ENCODE measurements at regions not wholly inside any gene's neighbourhood (a gene's known extent, or its start where the extent isn't known, plus 50 kb on each side); places are given as distances from the start of the nearest gene placed in this dataset.

GRCh38 chr1:191290441-191290840 is 812.8 kb upstream of the BRINP3 start:
- DNase-seq (ENCODE audit: low read depth in 4 of 4, low spot score in 3 of 4), result peak; percentile 7 to 25 (median 16)

DNA sequence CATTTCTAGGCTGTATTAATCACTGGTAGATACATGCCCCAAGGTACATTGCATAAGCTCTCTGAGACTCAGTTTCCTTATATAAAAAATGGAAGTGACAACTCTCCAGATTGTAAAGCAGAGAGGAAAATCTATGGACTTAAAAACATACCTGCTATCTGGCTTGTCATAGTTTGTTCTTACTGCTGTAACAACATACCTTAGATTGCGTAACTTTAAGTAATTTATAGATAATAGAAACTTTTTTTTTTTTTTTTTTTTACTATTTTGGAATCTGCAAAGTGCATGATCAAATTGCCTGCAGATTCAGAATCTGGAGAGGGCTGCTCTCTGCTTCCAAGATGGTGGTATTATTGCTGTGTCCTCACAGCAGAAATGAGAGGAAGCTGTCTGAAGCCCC is 827.7 kb upstream of the BRINP3 start:
- DNase-seq (ENCODE audit: low read depth in 4 of 4, low spot score in 3 of 4), result no peak

DNA sequence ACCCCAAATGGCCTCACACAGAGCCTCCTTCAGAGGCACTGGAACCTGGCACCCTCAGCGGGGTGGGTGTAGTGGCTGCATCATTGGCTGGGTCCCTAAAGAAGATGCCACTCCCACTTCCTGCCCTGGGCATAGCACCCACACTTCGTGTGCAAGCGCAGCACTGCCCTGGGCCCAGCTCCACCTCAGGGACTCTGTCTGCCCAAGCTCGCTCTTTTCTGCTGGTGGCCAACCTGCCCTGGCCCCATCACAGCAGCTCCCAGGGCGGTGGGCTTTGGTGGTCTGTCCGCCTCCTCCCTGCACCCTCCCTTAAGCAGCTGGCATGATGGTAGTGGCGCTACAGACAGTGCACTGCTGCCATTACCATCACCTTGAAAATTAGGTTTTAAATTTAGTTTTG is 829.3 kb upstream of the BRINP3 start:
- DNase-seq (ENCODE audit: low read depth in 4 of 4, low spot score in 3 of 4), result no peak

- DNase-seq (ENCODE audit: low read depth in 4 of 4, low spot score in 3 of 4), result no peak
Observed at GRCh38 chr1:191320062-191320461, 838.2 kb upstream of the RGS18 start.

- DNase-seq (ENCODE audit: low read depth in 4 of 4, low spot score in 3 of 4), result no peak
Observed at GRCh38 chr1:191327868-191328267, 830.4 kb upstream of the RGS18 start.

DNA sequence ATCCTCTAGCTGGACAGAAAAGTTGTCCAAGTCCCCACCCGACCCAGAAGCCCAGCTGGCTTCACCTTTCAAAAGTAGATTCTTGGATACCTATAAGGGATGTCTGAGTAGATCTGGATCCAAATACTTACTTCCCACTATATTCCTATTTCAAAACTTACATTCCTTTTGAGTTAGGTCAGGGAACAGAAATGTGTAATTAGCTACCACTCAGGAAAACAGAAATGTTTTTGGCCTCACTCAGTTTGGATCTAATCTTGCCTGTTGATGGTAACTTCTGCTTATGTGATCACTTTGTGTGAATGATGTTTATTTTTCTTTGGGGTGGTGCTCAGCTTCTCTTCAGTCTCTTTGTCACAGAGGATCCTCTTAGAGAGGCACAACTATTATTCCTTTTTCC is 814.4 kb upstream of the RGS18 start:
- DNase-seq (ENCODE audit: low read depth in 4 of 4, low spot score in 3 of 4), result no peak

DNA sequence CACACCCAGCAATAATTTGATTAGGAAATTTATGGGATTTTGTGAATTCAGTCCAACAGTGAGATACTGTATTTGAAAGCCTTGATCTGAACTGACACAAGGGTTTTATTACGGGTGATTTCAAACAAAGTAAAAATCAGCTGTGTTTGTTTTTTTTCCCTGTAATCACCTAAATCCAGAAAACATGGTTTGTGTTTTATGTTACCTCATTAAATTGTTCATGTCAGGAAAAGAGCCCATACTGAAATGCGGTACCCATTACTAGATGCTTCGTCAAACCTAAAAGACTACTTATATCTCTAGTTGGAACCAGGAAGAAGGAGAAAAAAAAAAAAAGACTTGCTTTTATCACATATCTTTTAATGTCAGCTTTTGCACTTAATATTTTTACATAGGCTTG is 811.9 kb upstream of the RGS18 start:
- no peak for DNase-seq (ENCODE audit: low read depth in 4 of 4, low spot score in 3 of 4)

DNA sequence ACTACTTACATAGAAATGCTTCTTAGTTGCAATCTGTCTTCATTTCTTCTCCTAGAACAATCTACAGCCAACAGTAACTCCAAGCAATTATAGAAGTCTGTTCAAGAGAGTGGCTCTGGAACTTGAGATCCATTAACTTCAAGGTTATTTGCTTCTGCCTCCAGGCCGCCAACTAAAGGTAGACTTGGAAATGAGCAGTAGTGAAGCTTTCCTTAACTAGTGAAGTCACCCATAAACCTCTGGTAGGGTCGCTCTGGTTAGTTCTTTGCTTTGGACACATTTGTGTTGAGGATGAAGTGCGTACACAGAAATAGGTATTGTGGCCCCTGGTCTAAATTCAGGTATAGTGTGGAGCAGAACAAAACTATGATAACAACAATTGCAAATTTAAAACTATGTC is 809.9 kb upstream of the RGS18 start:
- no peak for DNase-seq (ENCODE audit: low read depth in 4 of 4, low spot score in 3 of 4)

- DNase-seq (ENCODE audit: low read depth in 4 of 4, low spot score in 3 of 4), result no peak
Observed at GRCh38 chr1:191350938-191351337, 807.3 kb upstream of the RGS18 start.

DNA sequence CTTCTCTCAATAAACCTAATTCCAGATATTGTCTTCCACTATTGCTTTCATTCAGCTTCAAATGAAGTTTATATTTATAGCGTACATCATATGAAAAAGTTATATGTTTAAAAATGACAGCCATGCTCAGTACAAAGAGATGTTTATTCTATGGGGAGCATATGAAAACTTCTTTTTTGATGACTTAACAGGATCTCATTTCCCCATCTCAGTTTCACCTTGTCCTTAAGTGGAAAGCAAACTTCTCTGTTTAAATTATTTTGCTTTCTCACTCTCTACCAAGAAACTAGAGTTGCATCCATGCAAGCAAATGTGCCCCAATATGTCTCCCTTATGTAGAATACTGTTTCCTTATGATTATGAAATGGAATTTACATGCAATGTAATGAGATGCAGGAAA is 799.5 kb upstream of the RGS18 start:
- DNase-seq (ENCODE audit: low read depth in 4 of 4, low spot score in 3 of 4), result no peak

DNA sequence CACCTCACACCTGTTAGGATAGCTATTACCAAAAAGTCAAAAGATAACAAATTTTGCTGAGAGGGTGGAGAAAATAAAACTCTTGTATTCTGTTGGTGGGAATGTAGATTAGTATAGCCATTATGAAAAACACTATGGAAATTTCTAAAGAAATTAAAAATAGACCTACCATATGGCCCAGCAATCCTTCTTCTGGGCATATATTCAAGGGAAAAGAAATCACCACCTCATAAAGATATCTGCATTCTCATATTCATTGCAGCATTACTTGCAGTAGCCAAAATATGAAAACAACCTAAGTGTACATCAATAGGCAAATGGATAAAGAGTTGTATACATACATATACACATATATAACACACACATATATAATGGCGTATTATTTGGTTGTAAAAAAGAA is 791.6 kb upstream of the RGS18 start:
- no peak for DNase-seq (ENCODE audit: low read depth in 4 of 4, low spot score in 3 of 4)

GRCh38 chr1:191368891-191369654 is 789.2 kb upstream of the RGS18 start:
- no peak for DNase-seq (ENCODE audit: low read depth in 4 of 4, low spot score in 3 of 4)

DNA sequence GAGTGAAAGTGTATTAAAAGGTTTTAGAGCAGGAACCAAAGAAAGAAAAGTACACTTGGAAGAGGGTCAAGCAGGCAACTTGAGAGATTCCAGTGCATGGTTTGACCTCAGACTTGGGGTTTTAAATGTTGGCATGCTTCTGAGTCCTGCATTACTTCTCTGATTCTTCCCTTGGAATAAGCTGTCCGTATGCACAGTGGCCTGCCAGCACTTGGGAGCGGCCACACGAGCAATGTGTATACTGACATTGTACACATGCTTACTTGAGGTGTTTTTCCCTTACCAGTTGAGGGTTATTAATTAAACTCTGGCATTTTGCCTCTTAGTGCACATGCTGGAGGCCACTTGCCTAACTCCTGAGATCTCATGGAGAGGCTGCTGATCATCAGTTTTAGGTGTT is 786.6 kb upstream of the RGS18 start:
- DNase-seq (ENCODE audit: low read depth in 4 of 4, low spot score in 3 of 4), result no peak

- DNase-seq (ENCODE audit: low read depth in 4 of 4, low spot score in 3 of 4), result no peak
Observed at GRCh38 chr1:191388283-191388682, 770.0 kb upstream of the RGS18 start.

- no peak for DNase-seq (ENCODE audit: low read depth in 4 of 4, low spot score in 3 of 4)
Observed at GRCh38 chr1:191396622-191397021, 761.6 kb upstream of the RGS18 start.

DNA sequence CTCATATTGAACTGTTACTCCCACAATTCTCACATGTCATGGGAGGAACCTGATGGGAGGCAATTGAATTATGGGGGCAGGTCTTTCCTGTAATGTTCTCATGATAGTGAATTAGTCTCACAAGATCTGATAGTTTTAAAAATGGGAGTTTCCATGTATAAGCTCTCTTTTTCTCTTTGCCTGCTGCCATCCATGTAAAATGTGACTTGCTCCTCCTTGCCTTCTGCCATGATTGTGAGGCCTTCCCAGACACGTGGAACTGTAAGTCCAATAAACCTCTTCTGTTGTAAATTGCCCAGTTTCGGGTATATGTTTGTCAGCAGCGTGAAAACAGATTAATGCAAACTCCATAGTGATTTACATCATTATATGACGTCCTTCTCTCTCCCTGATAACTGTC is 759.7 kb upstream of the RGS18 start:
- DNase-seq (ENCODE audit: low read depth in 4 of 4, low spot score in 3 of 4), result no peak

- DNase-seq (ENCODE audit: low read depth in 4 of 4, low spot score in 3 of 4), result no peak
Observed at GRCh38 chr1:191405417-191405816, 752.8 kb upstream of the RGS18 start.

- no peak for DNase-seq (ENCODE audit: low read depth in 4 of 4, low spot score in 3 of 4)
Observed at GRCh38 chr1:191414981-191415640, 743.2 kb upstream of the RGS18 start.

- DNase-seq (ENCODE audit: low read depth in 4 of 4, low spot score in 3 of 4), result no peak
Observed at GRCh38 chr1:191419842-191420241, 738.4 kb upstream of the RGS18 start.

GRCh38 chr1:191427593-191427992 is 730.7 kb upstream of the RGS18 start:
- no peak for DNase-seq (ENCODE audit: low read depth in 4 of 4, low spot score in 3 of 4)

- DNase-seq (ENCODE audit: low read depth in 4 of 4, low spot score in 3 of 4), result no peak
Observed at GRCh38 chr1:191432817-191433216, 725.4 kb upstream of the RGS18 start.

DNA sequence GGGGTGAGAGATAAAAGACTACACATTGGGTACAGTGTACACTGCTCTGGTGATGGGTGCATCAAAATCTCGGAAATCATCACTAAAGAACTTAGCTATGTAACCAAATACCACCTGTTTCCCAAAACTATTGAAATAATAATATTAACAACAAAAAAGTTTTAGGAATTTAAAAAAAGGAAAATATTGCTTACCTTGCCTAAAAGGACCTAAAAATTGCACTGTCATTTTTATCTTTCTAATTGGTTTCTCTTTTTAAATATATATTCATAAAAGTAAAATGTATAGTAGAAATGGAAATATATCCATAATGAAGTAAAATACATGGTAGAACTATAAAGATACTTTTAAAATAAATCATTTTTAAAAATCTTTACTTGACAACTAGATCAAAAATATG is 719.3 kb upstream of the RGS18 start:
- no peak for DNase-seq (ENCODE audit: low read depth in 4 of 4, low spot score in 3 of 4)

Measured in right renal pelvis (tissue), 4 donors.